OCI-LY7 (cell line): ENCODE measurements at regions not wholly inside any gene's neighbourhood (a gene's known extent, or its start where the extent isn't known, plus 50 kb on each side); places are given as distances from the start of the nearest gene placed in this dataset.

ENCODE experiments used
- EZH2phosphoT487 ChIP-seq: fragments of 200-600 bp; sonication (generic); IDR thresholded peaks from 2 replicates; pipeline ENCODE4 v1.6.1; 2018; ENCODE audit warnings: low read depth, borderline replicate concordance, mild to moderate bottlenecking, mixed run types, antibody characterized with exemption, low read length, moderate library complexity, mixed read lengths
- TF ChIP-seq, protein P1 (sequence below): fragments of 200-600 bp; sonication (generic); conservative IDR thresholded peaks from 2 replicates; pipeline ENCODE4 v1.5.1; 2014; ENCODE audit warnings: mild to moderate bottlenecking, antibody characterized with exemption, low read length, moderate library complexity, mixed read lengths

GRCh38 chr4:151613290-151613689, 147.5 kb downstream of the GATB start:
- TF ChIP-seq, protein P1, sequence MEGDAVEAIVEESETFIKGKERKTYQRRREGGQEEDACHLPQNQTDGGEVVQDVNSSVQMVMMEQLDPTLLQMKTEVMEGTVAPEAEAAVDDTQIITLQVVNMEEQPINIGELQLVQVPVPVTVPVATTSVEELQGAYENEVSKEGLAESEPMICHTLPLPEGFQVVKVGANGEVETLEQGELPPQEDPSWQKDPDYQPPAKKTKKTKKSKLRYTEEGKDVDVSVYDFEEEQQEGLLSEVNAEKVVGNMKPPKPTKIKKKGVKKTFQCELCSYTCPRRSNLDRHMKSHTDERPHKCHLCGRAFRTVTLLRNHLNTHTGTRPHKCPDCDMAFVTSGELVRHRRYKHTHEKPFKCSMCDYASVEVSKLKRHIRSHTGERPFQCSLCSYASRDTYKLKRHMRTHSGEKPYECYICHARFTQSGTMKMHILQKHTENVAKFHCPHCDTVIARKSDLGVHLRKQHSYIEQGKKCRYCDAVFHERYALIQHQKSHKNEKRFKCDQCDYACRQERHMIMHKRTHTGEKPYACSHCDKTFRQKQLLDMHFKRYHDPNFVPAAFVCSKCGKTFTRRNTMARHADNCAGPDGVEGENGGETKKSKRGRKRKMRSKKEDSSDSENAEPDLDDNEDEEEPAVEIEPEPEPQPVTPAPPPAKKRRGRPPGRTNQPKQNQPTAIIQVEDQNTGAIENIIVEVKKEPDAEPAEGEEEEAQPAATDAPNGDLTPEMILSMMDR, result no peak
- no peak for TF ChIP-seq EZH2phosphoT487
